Gastroesophageal sphincter (tissue), 3 donors: ENCODE measurements at regions not wholly inside any gene's neighbourhood (a gene's known extent, or its start where the extent isn't known, plus 50 kb on each side); places are given as distances from the start of the nearest gene placed in this dataset.

Experiments used
- EP300 ChIP-seq: sonication (generic); formaldehyde crosslinking; IDR thresholded peaks from one replicate; pipeline ENCODE4 v1.6.1; 2017; ENCODE audit warnings: antibody characterized with exemption, mild to moderate bottlenecking
- POLR2A ChIP-seq, 2 donors: fragments of 450-650 bp; IDR thresholded peaks; one replicate each; pipeline ENCODE4 v1.6.1; 2017; ENCODE audit warnings: antibody characterized with exemption in 2 of 2, mild to moderate bottlenecking in 2 of 2, moderate library complexity in 1 of 2
- POLR2AphosphoS5 ChIP-seq: sonication (generic); formaldehyde crosslinking; IDR thresholded peaks from one replicate; pipeline ENCODE4 v1.6.1; 2017; ENCODE audit warnings: antibody characterized with exemption
- TF ChIP-seq, protein P1 (sequence below), 4 experiments: fragments of 200-600 bp in 2 of 4; fragments of 450-650 bp in 2 of 4; sonication (generic) in 1 of 4; IDR thresholded peaks; one replicate each; pipeline ENCODE4 v1.5.1; 2017 to 2019; ENCODE audit warnings: antibody characterized with exemption in 4 of 4, mild to moderate bottlenecking in 2 of 4, moderate library complexity in 2 of 4

GRCh38 chr16:63816276-63816675 lies 1305.6 kb downstream of the CDH11 start:
- TF ChIP-seq, protein P1, sequence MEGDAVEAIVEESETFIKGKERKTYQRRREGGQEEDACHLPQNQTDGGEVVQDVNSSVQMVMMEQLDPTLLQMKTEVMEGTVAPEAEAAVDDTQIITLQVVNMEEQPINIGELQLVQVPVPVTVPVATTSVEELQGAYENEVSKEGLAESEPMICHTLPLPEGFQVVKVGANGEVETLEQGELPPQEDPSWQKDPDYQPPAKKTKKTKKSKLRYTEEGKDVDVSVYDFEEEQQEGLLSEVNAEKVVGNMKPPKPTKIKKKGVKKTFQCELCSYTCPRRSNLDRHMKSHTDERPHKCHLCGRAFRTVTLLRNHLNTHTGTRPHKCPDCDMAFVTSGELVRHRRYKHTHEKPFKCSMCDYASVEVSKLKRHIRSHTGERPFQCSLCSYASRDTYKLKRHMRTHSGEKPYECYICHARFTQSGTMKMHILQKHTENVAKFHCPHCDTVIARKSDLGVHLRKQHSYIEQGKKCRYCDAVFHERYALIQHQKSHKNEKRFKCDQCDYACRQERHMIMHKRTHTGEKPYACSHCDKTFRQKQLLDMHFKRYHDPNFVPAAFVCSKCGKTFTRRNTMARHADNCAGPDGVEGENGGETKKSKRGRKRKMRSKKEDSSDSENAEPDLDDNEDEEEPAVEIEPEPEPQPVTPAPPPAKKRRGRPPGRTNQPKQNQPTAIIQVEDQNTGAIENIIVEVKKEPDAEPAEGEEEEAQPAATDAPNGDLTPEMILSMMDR (IDR thresholded peaks at IDR 0.05): no peak
- no peak for TF ChIP-seq POLR2AphosphoS5
- TF ChIP-seq POLR2A (IDR thresholded peaks at IDR 0.05): no peak
- TF ChIP-seq EP300: no peak
